GM18867 (cell line): ENCODE measurements at regions not wholly inside any gene's neighbourhood (a gene's known extent, or its start where the extent isn't known, plus 50 kb on each side); places are given as distances from the start of the nearest gene placed in this dataset.

ENCODE experiments used
- ATAC-seq: cut with Tn5 transposase; IDR thresholded peaks from one replicate; pipeline ENCODE4 v1.9.1; 2021; ENCODE audit warnings: mild to moderate bottlenecking, moderate library complexity; ENCODE audit not compliant: unreplicated experiment

DNA sequence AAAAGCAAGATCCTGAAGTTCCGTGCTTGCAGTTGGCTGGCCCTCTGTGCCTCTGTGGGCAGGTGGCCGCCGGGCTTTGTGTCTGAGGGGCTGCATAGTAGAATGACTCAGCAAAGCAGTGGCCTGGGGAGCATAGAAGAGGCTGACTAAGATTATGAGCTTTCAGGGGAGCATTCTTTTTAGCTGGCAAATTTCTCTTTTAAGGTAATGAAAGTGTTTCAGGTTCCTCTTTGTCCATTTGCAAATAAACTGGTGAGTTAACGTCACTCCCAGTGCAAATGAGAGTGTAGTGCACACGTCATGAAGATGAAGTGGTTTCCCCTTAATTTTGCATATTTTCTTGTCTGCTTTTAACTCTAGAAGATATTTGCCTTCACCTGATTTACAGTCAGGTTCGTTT, 98.6 kb downstream of the BCL2L11 start:
- ATAC-seq, result peak; percentile 87

DNA sequence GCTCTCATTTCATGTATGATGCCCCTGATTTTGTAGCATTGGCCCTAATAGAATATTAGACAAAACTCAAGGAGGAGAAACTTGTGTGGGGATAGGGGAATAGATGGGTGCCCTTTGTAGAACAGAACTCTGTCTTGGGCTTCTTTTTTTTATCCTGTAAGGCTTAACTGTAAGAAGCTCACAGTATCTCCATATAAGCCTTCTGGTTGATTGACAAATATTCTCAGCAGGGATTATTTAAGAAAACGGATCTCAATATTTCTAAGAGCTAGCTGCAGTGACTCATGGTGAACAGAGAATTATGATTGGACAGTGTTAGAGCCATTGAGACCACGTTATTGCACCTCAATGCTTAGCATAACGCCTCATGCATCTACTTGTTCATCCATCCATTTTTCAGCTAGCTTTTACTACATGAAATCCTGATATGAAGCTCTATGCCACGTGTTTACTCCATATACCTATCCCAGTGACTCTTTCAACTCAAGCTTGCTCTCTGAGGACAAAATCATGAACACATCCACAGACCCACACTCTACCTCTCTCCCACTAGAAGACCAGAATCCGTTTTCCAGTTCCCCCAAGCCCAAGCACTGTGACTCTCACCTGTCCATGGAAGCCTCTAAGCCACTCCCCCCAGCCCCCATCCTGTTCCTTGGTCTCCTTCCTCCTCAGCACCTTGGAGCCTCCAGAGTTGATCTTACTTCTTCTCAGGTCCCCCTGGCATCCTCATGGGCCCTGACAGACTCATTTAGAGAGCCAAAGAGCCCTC, 99.2 kb downstream of the BCL2L11 start:
- ATAC-seq, result no peak

DNA sequence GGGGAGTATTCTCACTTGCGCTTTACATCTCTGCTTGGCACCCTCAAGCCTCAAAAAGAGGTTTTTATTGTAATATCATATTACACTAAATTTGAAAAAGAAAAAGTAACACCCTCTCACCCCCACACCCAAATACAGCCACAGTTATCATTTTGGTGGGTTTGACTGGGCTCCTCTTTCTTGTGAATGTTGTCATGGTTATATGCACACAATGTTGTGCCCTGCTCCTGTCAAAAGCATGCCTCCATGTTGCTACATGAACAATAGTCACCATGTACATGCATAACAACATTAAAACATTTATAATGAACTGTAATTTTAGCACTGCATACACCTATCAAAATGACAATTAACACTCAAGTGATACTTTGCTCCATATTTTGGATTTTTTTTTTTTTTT, 100.2 kb downstream of the BCL2L11 start:
- ATAC-seq, result no peak

DNA sequence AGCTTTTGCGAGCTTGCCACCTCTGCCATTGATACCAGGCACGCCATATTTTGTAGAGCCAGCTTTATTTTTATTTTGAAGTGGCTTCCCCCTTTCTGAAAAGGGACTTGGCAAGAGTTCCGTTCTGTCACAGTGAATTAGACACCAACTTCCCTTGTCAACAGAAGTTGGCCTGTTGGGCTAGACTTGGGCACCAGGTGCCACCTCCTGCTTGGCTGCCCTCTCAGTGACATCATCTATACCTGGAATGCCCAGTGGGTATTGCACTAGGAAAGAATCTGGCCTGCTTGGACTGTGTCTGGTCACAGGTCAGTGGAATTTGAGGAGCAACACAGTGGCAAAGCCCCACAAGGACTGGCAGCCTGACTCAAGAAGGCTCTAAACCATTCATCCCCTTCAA, 101.0 kb downstream of the BCL2L11 start:
- ATAC-seq, result no peak

DNA sequence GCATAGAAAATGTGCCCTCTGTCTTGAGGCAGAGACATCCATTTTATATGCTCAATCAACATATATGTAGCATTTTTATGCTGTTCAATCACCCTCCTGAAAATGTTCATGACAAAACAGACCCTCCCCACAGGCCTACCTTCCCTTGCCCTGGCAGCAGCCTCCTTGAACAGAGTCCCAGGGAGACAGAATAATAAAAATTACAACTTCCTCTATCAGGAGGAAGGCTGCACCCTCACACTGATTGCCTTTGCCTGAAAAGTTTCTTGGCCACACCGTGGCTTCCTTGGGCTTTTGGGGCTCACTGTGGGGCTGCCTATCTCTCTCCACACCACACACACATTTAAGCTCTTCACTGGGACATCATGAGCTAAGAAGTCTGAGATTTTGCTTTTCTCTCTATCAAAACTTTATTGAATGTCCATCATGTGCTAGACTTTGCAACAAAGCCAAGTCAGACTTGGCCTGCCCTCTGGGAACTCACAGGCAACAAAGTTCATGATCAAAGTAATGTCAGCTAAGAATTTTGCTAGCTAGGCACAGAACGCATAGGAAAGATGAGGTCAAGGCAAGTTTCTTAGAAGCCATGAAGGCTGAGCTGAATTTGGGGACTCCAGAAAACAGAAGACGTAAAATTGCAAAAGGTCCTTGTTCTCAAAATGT, 101.6 kb downstream of the BCL2L11 start:
- ATAC-seq, result no peak

DNA sequence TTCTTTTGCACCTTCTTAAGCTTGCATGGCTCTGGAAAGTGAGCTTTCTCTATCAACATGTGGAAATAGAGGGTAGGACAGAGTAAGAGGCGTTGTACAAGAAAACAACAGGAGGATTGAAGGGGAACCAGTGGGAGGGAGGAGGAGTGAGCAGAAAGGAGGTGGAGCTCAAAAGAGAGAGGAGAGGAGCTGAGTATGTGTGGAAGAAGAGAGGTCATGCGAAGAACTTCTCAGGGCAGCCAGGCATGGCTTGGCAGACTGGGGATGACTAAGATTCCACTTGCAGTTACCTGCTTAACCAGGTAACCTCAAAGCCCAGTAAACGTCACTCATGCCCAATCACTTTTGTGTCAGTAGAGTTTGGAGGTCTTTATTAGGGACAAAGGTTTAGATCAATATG, 105.1 kb downstream of the BCL2L11 start:
- no peak for ATAC-seq

DNA sequence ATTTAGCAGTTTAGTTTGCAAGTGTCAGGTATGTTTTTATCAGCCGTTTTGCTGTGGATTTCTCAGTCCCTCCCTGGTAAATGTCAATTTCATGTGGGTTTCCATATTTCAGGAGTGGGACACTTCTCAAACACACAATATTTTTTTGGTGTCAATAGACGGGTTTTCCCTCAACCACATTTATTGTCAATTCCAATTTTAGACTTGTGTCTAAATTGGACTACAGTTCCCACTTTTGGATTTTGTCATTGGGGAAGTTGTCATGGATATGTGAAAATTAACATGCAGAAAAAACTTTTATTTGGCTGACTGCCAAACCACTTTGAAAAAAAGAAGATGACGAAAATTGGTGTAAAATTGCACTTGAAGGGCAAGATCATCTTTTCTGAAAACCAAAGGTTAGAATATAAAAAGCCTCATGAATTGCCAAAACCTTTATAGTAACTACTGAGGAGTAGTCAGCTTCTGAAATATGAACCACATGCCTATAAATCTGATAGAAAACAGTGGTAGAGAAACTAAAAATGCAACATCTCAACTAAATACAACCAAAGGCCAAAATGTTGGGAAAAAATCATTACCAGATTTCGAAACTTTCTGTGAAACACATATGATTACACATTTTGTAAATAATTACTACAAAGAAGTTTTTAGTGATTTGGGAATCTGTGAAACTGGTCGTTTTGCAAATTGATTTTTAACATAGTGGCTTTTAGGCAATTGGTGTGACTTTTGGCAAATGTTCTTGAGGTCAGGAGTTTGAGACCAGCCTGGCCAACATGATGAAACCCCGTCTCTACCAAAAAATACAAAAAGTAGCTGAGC, 106.4 kb downstream of the BCL2L11 start:
- no peak for ATAC-seq

DNA sequence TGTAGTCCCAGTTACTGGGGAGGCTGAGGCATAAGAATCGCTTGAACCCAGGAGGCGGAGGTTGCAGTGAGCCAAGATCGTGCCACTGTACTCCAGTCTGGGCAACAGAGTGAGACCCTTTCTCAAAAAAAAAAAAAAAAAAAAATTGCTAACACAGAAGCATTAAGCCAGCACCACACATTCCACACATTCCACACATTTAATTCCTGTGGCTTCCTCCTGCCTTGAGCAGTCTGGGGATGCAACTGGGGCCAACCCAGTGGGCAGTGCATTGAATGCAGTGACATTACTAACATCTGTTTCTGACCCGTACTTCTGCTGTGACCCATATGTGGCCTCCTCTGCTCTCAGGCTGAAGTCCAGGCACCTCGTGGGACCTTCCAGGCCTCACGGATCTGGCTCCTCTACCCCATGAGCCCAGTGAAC, 107.0 kb downstream of the BCL2L11 start:
- ATAC-seq, result no peak

DNA sequence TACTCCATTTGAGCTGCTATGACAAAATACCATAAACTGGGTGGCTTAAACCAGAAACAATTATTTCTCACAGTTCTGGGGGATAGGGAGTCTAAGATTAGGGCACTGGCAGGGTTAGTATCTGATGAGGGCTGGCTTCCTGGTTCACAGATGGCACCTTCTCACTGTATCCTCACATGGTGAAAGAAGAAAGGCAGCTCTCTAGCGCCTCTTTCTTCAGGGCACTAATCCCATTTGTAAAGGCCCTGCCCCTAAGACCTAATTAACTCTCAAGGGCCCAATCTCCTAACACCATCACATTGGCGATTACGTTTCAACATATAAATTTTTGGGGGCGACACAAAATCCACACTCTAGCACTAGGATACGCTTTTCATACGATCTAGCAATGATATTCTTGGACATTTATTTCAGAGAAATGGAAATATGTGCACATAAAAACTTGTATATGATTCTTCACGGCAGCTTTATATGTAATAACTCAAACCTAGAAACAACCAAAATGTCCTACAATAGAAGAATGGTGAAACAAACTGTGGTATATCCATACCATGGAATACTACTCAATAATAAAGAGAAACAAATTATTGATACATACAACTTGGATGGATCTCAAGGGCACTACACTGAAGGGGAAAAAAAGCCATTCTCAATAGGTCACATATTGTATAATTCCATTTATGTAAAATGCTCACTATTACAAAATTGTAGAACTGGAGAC, 111.0 kb downstream of the BCL2L11 start:
- no peak for ATAC-seq

DNA sequence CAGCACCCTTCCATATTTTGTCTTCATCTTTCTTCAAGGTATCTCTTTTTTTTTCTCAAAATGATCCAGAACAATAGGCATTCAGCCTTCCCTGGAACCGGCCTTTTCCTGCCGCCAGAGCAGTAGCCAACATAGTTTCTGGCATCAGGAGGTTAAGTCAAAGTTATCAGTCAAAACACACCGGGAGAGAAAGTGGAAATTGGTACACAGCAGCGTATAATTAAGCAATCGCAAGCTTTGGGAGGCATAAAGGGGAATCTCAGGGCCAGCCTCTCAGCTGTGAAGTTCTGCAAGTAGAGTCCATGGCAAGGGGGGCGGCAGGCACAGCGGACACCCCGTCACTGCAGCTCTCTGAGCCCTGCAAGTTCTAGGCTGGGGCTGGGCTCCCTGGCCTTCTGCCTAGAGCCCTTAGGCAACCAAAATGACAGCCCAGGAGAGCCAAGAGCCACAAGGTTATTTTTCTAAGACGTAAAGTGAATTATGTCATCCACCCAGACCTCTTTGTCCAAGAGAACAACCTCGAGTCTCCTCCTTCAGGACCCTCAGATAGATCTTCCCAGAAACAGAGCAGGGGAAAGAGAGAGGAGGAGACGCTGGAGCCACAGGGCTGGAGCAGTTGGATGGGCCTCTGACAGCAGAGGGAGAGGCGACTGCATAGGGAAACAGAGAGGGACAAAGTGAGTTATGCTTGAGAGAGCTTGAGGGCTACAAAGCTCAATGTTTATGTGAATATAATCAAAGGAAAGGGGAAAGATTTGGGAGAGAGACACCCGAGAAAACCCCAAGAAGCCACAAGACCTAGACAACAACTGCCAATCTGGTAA, 114.7 kb downstream of the BCL2L11 start:
- ATAC-seq, result no peak

DNA sequence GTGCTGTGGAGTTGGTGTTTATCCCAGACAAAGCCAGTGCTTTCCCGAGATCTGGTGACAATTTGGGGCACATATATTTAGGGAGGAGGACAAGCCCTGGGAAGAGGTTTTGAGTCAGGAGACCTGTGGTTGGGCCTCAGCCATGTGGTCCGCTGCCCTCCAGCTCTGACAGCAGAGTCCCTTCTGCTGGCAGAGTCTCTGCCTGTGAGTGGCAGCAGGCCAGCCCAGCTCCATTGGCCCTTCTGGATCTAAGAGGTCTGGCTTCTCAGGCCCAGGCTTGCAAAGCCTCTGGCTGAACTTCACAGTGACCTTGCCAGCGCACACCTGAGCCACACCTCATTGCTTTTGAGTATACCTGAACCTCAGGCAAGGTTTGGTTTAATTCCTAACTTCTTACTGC, 115.3 kb downstream of the BCL2L11 start:
- ATAC-seq, result no peak

DNA sequence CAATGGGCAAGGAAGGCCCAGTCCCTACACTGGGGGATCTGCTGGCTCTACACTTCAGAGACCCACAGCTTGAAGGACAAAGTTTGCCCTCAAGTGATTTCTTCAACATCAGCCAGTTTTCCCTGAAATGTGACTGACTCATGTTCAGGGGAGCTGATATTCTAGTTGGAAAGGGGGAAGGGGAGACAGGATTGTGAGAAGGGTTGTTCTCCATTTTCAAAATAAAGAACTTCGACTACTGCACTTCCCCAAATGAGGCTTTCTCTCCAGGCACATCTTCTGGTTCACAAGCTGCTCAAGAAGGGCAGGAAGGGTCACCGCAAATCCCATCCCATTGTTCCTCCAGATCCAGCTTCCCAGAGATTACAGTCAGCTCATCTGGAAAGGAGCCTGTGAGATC, 117.6 kb downstream of the BCL2L11 start:
- no peak for ATAC-seq

DNA sequence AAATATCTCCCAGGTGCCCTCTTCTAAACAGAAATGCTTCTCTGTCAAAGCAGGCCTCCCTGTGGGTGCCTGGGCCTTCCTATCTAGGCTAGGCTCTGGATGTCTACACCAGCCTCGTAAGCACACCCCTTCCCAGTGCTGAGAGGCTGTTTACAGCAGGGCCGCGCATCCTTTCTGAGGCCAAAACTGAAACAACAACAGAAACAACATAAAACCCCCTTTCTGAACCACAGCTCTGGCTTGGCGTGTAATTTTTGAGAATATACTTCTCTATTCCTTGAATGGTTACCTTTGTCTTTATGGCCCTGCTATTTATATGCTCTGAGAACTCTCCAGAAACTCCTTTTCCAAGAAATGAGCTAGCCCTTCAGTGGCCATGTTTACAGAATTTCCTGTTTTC, 118.4 kb downstream of the BCL2L11 start:
- ATAC-seq, result peak; percentile 94

DNA sequence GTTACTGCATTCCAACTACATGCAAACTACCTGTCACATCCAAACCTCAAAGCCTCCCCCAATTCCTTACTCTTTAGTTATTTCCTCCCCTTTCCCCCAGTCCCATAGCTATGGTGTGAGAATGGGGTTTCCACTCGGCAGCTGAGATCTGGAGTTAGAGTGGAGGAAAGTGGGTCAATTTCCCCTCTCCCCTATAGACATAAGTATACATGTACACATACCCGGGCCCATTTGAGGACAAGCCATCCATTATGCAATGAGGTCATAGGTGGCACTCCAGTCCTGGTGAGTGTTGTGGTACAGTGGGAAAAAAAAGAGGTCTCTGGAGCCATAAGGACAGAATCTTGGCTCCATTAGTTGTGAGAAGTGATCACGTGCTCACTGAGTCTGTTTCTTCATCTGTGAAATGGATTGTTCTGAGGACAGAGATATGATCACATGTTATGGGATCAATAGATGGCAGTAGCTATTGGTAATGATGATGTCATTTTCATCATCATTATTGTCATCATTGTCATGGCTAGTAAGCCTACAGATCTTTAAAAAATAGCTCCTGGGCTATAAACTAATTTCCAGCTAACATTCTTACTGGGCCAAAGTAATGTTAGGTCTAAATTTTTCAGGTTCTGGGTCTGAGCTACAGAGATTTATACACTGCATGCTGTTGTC, 119.0 kb downstream of the BCL2L11 start:
- ATAC-seq, result no peak

DNA sequence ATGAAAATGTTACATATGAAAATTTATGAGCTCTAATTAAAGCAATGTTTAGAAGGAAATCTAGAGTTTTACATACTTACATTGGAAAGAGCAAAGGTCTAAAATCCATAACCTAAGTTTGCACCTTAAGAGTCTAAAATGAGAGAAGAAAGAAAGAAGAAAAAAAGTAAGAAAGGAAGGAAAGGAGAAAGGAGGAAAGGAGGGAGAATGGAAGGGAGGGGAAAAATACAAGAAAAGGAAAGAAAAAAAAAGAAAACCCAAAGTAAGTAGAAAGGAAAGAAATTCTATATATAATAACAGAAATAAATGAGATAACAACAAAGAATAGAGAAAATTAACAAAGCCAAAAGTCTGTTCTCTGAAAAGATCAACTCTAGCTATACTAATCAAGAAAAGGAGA, 122.6 kb downstream of the BCL2L11 start:
- no peak for ATAC-seq

DNA sequence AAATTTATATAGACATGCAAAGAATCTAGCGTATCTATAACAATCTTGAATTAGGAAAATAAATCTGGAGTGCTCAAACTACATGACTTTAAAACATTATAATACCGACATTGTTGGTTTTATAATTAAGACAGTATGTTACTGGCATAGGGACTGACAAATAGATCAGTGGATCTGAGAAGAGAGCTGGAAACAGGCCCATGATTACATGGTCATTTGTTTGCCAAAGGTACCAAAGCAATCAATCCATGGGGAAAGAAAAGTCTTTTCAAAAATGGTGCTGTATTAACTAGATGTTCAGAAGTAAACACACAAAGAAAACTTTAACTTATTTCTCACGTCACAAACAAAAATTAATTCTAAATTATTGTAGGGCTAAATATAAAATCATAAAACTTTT, 124.2 kb downstream of the BCL2L11 start:
- ATAC-seq, result no peak

DNA sequence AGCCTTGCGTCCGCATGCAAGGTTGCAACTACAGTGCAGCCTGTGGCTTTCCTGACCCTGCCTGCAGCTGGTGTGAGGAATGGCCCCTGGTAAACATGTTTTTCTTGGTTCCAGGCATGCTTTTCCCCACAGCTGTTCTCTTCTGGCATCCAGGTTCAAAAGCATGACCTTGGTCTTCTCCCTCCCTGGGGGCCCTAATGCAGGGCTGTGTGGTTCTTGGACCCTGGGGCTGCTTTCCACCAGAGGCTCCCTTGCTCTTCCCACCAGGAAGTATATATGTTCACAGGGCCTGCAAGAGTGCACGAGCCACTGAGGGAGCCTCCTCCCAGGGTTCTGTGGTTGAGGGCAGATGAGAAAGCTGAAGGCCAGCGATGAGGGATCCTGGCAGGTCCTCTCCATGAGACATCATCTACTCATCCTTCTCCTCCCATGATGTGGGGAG, 125.9 kb downstream of the BCL2L11 start:
- no peak for ATAC-seq

DNA sequence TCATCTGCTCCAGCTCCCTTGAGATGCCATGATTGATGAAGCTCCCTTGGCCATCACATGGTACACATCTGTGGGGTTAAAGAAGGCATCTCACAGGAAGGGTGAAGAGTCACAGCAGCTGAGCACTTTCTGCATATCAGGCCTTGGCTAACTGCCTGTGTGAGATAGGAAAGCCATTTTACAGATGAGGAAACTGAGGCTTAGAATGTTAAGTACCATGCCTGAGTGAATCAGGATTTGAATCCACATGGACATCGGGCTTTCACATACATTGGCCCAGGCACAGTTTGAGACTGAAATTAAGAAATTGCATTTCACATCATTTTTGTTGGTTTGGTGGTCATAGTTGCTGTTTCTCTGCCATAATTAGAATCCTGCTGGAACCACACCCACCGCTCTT, 126.8 kb downstream of the BCL2L11 start:
- no peak for ATAC-seq

DNA sequence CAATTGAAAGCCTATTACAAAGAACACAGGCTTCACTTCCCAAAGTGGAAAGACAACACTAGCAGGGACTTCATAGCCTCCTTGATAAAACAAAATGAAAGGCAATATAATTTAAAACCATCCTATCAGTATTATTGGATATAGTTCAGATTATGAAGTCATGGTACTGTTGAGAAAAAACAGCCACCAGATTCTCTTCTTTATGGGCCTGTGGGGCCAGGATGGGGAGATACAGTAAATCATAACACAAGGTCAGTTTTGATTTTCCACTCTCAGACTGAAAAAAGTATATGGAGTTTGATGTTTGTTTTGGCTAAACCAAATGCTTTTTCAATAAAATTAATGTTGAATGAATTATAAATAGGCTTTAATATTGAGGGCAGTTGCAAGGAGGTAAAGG, 129.1 kb downstream of the BCL2L11 start:
- no peak for ATAC-seq
